Right atrium auricular region (tissue), 2 donors: ENCODE measurements at regions not wholly inside any gene's neighbourhood (a gene's known extent, or its start where the extent isn't known, plus 50 kb on each side); places are given as distances from the start of the nearest gene placed in this dataset.

ENCODE experiments used
- DNase-seq: peaks from one replicate; pipeline ENCODE4 v3.0.0-alpha.2; 2019; ENCODE audit warnings: low spot score
- H3K27ac ChIP-seq, 2 donors: fragments of 200-600 bp; sonication (generic); 1 replicate in 1 of 2; 2 replicates in 1 of 2; pipeline ENCODE4 v1.5.1; 2016 to 2019
- H3K27me3 ChIP-seq, 2 donors: fragments of 200-600 bp; sonication (generic); one replicate each; pipeline versions ENCODE4 v1.5.1 to v1.6.0; 2017 to 2019
- H3K36me3 ChIP-seq: fragments of 200-600 bp; sonication (generic); one replicate; pipeline ENCODE4 v1.5.1; 2016
- H3K4me1 ChIP-seq, 2 donors: fragments of 200-600 bp; sonication (generic); one replicate each; pipeline versions ENCODE4 v1.5.1 to v1.6.0; 2017 to 2019
- H3K4me3 ChIP-seq, 2 donors: fragments of 200-600 bp; sonication (generic); 1 replicate in 1 of 2; 2 replicates in 1 of 2; pipeline ENCODE4 v1.5.1; 2017 to 2019; ENCODE audit warnings: mild to moderate bottlenecking in 1 of 2, moderate library complexity in 1 of 2
- H3K9me3 ChIP-seq, 2 donors: fragments of 200-600 bp; sonication (generic); one replicate each; pipeline ENCODE4 v1.5.1; 2019
- CTCF ChIP-seq, 2 donors: fragments of 200-600 bp; sonication (generic); IDR thresholded peaks; one replicate each; pipeline ENCODE4 v1.5.1; 2019; ENCODE audit warnings: antibody characterized with exemption in 2 of 2

DNA sequence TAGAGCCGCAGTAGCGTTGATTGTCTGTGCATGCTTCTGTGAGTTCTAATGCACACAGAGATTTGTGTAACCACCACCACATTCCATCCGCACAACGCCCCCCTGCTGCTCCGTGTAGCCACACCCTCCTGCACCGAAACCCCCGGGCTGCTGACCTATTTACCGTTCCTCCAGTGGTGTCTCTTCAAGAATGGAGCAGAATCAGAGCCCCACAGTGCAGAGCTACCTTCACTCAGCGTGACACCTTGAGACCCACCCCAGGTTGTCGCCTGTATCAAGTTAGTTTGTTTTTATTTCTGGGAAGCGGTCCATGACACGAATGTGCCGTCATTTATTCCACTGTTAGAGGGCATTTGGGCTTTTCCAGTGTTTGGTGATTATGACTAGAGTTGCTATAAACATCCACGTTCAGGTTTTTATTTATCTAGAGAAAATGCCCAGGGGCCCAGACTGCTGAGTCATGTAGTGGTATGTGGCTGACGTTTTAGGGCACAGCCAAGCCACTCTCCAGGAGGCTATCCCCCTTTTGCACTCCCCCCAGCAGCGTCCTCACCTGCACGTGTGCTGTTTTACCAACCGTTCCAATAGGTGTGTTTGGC, 266.8 kb downstream of the NDUFA10 start:
- DNase-seq, result no peak
- H3K4me1 ChIP-seq, result peaks cover 0 to 6% of the 10 kb centered on the region in 2 donors
- no peak overlapping the region for H3K4me3 ChIP-seq
- no peaks in the 10 kb centered on the region for H3K27me3 ChIP-seq
- TF ChIP-seq CTCF (IDR thresholded peaks at IDR 0.05), result no peak
- H3K36me3 ChIP-seq, result no peaks in the 10 kb centered on the region
- peaks cover 0 to 12% of the 10 kb centered on the region in 2 donors for H3K9me3 ChIP-seq
- no peak overlapping the region for H3K27ac ChIP-seq

DNA sequence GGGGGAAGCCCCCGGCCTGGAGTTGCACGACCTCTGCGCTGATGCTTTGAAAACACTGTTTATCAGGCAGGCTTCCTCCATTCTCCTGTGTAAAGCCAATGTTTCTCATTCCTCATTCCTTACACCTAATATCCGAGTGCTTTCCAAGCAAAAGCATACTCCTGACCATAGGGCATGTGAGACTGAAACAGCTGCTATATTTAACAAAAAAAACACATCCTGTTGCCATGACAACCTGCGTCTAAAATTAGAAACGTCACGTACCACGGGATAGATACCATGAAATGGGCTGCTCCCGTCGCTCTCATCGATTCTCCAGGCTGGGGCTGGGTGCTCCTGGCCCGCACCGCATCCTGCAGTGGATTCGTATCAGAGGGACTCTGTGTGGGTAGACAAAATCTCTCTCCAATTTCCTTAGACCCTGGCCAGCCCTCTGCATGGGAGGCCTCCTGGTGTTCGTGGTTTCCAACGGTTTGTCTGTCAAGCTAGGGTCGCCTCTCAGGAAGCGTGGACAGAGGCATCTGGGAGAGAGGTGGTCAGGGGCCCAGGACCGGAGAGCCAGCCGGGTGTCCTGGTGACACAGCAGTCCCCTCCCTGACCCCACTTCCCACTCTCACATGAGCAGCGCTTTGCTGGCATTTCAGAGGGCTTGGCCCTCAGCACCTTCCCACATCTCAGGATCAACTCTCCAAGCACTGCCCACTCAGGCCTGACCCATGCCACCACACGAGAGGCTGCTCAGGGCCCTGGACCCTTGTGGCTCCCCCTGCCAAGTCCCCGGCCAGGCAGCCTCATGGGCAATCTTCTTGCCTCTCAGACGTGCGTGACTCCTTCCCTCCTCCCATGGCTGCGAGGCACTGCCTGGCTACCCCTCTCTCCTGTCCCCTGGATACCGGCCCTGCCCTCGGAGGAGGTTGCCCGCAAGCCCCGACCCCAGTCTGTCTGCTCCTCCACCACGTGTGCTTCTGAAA, 268.1 kb downstream of the NDUFA10 start:
- Histone ChIP-seq H3K9me3 (peaks cover 0 to 12% of the 10 kb centered on the region in 2 donors), H3K36me3 (no peaks in the 10 kb centered on the region), H3K4me1 (peaks cover 0 to 6% of the 10 kb centered on the region in 2 donors), H3K27ac (no peak overlapping the region), H3K4me3 (no peak overlapping the region), H3K27me3 (no peaks in the 10 kb centered on the region)
- no peak for DNase-seq
- TF ChIP-seq CTCF (IDR thresholded peaks at IDR 0.05), result no peak

- no peaks in the 10 kb centered on the region for H3K36me3 ChIP-seq
- H3K4me3 ChIP-seq, result no peak overlapping the region
- H3K4me1 ChIP-seq, result peaks cover 0 to 6% of the 10 kb centered on the region in 2 donors
- no peaks in the 10 kb centered on the region for H3K27me3 ChIP-seq
- no peak overlapping the region for H3K27ac ChIP-seq
- DNase-seq, result no peak
- peaks cover 0 to 12% of the 10 kb centered on the region in 2 donors for H3K9me3 ChIP-seq
- no peak for TF ChIP-seq CTCF (IDR thresholded peaks at IDR 0.05)
Observed at GRCh38 chr2:239756031-239756789, 268.9 kb downstream of the NDUFA10 start.

DNA sequence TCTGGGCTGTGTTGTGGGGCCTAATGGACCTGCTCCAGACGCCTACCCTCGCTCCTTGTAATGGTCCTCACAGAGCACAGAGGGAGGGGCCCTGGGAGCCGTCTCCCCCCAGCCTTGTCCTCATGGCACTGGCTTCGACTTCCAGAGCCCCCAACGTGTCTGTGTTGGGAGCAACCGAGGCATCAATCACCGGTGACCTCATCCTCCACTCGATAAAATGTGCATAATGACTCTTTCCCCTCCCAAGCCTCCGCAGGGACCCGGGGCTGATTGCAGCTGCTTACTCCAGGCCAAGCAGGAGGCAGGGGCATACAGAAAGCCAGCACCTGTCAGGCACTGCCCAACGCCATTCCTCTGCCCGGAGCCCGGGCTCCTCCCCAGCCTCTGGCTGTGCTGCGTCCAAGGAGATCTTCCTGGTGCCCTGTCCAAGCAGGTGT, 271.7 kb downstream of the NDUFA10 start:
- H3K9me3 ChIP-seq, result no peaks in the 10 kb centered on the region
- no peak for TF ChIP-seq CTCF (IDR thresholded peaks at IDR 0.05)
- no peaks in the 10 kb centered on the region for H3K36me3 ChIP-seq
- no peaks in the 10 kb centered on the region for H3K27me3 ChIP-seq
- no peak overlapping the region for H3K4me3 ChIP-seq
- H3K4me1 ChIP-seq, result peaks cover 0 to 6% of the 10 kb centered on the region in 2 donors
- H3K27ac ChIP-seq, result no peak overlapping the region
- DNase-seq, result no peak

- no peak for TF ChIP-seq CTCF (IDR thresholded peaks at IDR 0.05)
- H3K4me1 ChIP-seq, result peaks cover 0 to 6% of the 10 kb centered on the region in 2 donors
- DNase-seq, result no peak
Observed at GRCh38 chr2:239752951-239753350, 272.2 kb downstream of the NDUFA10 start.

More at GRCh38 chr2:239752951-239753350, 272.2 kb downstream of the NDUFA10 start:
- no peak overlapping the region for H3K27ac ChIP-seq
- H3K27me3 ChIP-seq, result no peaks in the 10 kb centered on the region
- no peaks in the 10 kb centered on the region for H3K36me3 ChIP-seq
- no peak overlapping the region for H3K4me3 ChIP-seq
- H3K9me3 ChIP-seq, result no peaks in the 10 kb centered on the region
